ENCODE measurements at regions not wholly inside any gene's neighbourhood (a gene's known extent, or its start where the extent isn't known, plus 50 kb on each side); places are given as distances from the start of the nearest gene placed in this dataset.

GRCh38 chrX:124836786-124837185 lies 482.9 kb upstream of the TEX13C start:
- no peak for DNase-seq (ENCODE audit: low read depth, low spot score)
- Histone ChIP-seq H3K9me3 (ENCODE audit: control insufficient read depth, low read depth, low read length) (no peaks in the 10 kb centered on the region), H3K27me3 (ENCODE audit: control insufficient read depth, extremely low read depth, insufficient read depth, low read length) (no peaks in the 10 kb centered on the region), H3K36me3 (ENCODE audit: control insufficient read depth in 2 of 2, extremely low read depth in 1 of 2, insufficient read depth in 2 of 2, low read length in 2 of 2) (no peaks in the 10 kb centered on the region), H4K20me1 (ENCODE audit: control insufficient read depth, extremely low read depth, insufficient read depth, low read length) (no peaks in the 10 kb centered on the region), H2AFZ (ENCODE audit: control insufficient read depth, low read length) (no peak overlapping the region), H3K27ac (ENCODE audit: control insufficient read depth, insufficient read depth, low read length) (no peak overlapping the region), H3K4me1 (ENCODE audit: control insufficient read depth, extremely low read depth, insufficient read depth, low read length) (no peaks in the 10 kb centered on the region), H3K4me3 (ENCODE audit: control insufficient read depth in 2 of 3, extremely low read depth in 1 of 3, insufficient read depth in 2 of 3, low read depth in 1 of 3, low read length in 3 of 3) (no peak overlapping the region), H3K9ac (ENCODE audit: control insufficient read depth, extremely low read depth, insufficient read depth, low read length) (no peak overlapping the region), H3K79me2 (ENCODE audit: control insufficient read depth, insufficient read depth, low read length) (no peaks in the 10 kb centered on the region), H3K4me2 (ENCODE audit: control insufficient read depth, extremely low read depth, insufficient read depth, low read depth, low read length) (no peak overlapping the region), H3K9me1 (ENCODE audit: control insufficient read depth, extremely low read depth, insufficient read depth, low read length) (no peaks in the 10 kb centered on the region)
- TF ChIP-seq CTCF (optimal IDR thresholded peaks at IDR 0.05 in 1 of 3, IDR thresholded peaks at IDR 0.05 in 1 of 3, conservative IDR thresholded peaks at IDR 0.05 in 1 of 3; ENCODE audit: extremely low read depth in 1 of 3, insufficient read depth in 2 of 3, low read length in 3 of 3) (no peak), EZH2 (IDR thresholded peaks at IDR 0.05; ENCODE audit: low read length) (no peak)
- FAIRE-seq = no peak
- dilution Hi-C loops (cut with MboI; ENCODE audit: extremely low pct_ligation_motif_present, low sequenced_read_pairs) = no loop called here

GRCh38 chrX:124842205-124842604 lies 477.5 kb upstream of the TEX13C start:
- dilution Hi-C loops (cut with MboI; ENCODE audit: extremely low pct_ligation_motif_present, low sequenced_read_pairs) = no loop called here
- H3K9me1 ChIP-seq (ENCODE audit: control insufficient read depth, extremely low read depth, insufficient read depth, low read length) = no peaks in the 10 kb centered on the region

More at GRCh38 chrX:124842205-124842604, 477.5 kb upstream of the TEX13C start:
- Histone ChIP-seq H3K36me3 (ENCODE audit: control insufficient read depth in 2 of 2, extremely low read depth in 1 of 2, insufficient read depth in 2 of 2, low read length in 2 of 2) (no peaks in the 10 kb centered on the region), H3K9me3 (ENCODE audit: control insufficient read depth, low read depth, low read length) (no peaks in the 10 kb centered on the region), H3K4me3 (ENCODE audit: control insufficient read depth in 2 of 3, extremely low read depth in 1 of 3, insufficient read depth in 2 of 3, low read depth in 1 of 3, low read length in 3 of 3) (no peak overlapping the region), H3K4me2 (ENCODE audit: control insufficient read depth, extremely low read depth, insufficient read depth, low read depth, low read length) (no peak overlapping the region), H3K27me3 (ENCODE audit: control insufficient read depth, extremely low read depth, insufficient read depth, low read length) (no peaks in the 10 kb centered on the region), H3K79me2 (ENCODE audit: control insufficient read depth, insufficient read depth, low read length) (no peaks in the 10 kb centered on the region), H2AFZ (ENCODE audit: control insufficient read depth, low read length) (no peak overlapping the region), H3K9ac (ENCODE audit: control insufficient read depth, extremely low read depth, insufficient read depth, low read length) (no peak overlapping the region), H3K27ac (ENCODE audit: control insufficient read depth, insufficient read depth, low read length) (no peak overlapping the region), H3K4me1 (ENCODE audit: control insufficient read depth, extremely low read depth, insufficient read depth, low read length) (no peaks in the 10 kb centered on the region), H4K20me1 (ENCODE audit: control insufficient read depth, extremely low read depth, insufficient read depth, low read length) (no peaks in the 10 kb centered on the region)
- FAIRE-seq = no peak
- TF ChIP-seq EZH2 (IDR thresholded peaks at IDR 0.05; ENCODE audit: low read length) (no peak), CTCF (optimal IDR thresholded peaks at IDR 0.05 in 1 of 3, IDR thresholded peaks at IDR 0.05 in 1 of 3, conservative IDR thresholded peaks at IDR 0.05 in 1 of 3; ENCODE audit: extremely low read depth in 1 of 3, insufficient read depth in 2 of 3, low read length in 3 of 3) (no peak)
- no peak for DNase-seq (ENCODE audit: low read depth, low spot score)
